ENCODE measurements at regions not wholly inside any gene's neighbourhood (a gene's known extent, or its start where the extent isn't known, plus 50 kb on each side); places are given as distances from the start of the nearest gene placed in this dataset.
A peak's percentile ranks its signal among the peaks of the same experiment; 100 is the strongest.

- Histone ChIP-seq H3K27ac (ENCODE audit: poor library complexity, severe bottlenecking) (no peak overlapping the region), H3K4me3 (ENCODE audit: severe bottlenecking) (no peak overlapping the region), H3K9me3 (ENCODE audit: severe bottlenecking) (no peaks in the 10 kb centered on the region), H3K27me3 (ENCODE audit: insufficient read depth, poor library complexity, severe bottlenecking) (no peaks in the 10 kb centered on the region), H3K4me1 (ENCODE audit: insufficient read depth, poor library complexity, severe bottlenecking) (no peaks in the 10 kb centered on the region), H3K36me3 (ENCODE audit: low read depth) (no peaks in the 10 kb centered on the region)
- ATAC-seq (ENCODE audit: low read depth) (no peak), DNase-seq (ENCODE audit: low spot score) (no peak)
- TF ChIP-seq, protein P1, sequence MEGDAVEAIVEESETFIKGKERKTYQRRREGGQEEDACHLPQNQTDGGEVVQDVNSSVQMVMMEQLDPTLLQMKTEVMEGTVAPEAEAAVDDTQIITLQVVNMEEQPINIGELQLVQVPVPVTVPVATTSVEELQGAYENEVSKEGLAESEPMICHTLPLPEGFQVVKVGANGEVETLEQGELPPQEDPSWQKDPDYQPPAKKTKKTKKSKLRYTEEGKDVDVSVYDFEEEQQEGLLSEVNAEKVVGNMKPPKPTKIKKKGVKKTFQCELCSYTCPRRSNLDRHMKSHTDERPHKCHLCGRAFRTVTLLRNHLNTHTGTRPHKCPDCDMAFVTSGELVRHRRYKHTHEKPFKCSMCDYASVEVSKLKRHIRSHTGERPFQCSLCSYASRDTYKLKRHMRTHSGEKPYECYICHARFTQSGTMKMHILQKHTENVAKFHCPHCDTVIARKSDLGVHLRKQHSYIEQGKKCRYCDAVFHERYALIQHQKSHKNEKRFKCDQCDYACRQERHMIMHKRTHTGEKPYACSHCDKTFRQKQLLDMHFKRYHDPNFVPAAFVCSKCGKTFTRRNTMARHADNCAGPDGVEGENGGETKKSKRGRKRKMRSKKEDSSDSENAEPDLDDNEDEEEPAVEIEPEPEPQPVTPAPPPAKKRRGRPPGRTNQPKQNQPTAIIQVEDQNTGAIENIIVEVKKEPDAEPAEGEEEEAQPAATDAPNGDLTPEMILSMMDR (IDR thresholded peaks at IDR 0.05; ENCODE audit: poor library complexity, severe bottlenecking), result no peak
Measured at GRCh38 chr2:84085562-84085961, 373.5 kb downstream of the SUCLG1 start.

GRCh38 chr2:84084856-84085255, 374.2 kb downstream of the SUCLG1 start:
- DNase-seq (ENCODE audit: low spot score) (no peak), ATAC-seq (ENCODE audit: low read depth) (no peak)
- TF ChIP-seq, protein P1 (IDR thresholded peaks at IDR 0.05; ENCODE audit: poor library complexity, severe bottlenecking), result no peak
- H3K4me1 ChIP-seq (ENCODE audit: insufficient read depth, poor library complexity, severe bottlenecking), result no peaks in the 10 kb centered on the region
- H3K36me3 ChIP-seq (ENCODE audit: low read depth), result no peaks in the 10 kb centered on the region
- H3K27ac ChIP-seq (ENCODE audit: poor library complexity, severe bottlenecking), result no peak overlapping the region
- no peak overlapping the region for H3K4me3 ChIP-seq (ENCODE audit: severe bottlenecking)
- no peaks in the 10 kb centered on the region for H3K9me3 ChIP-seq (ENCODE audit: severe bottlenecking)
- no peaks in the 10 kb centered on the region for H3K27me3 ChIP-seq (ENCODE audit: insufficient read depth, poor library complexity, severe bottlenecking)

GRCh38 chr2:84083984-84084383, 375.1 kb downstream of the SUCLG1 start:
- H3K27me3 ChIP-seq (ENCODE audit: insufficient read depth, poor library complexity, severe bottlenecking), result no peaks in the 10 kb centered on the region
- no peaks in the 10 kb centered on the region for H3K9me3 ChIP-seq (ENCODE audit: severe bottlenecking)
- DNase-seq (ENCODE audit: low spot score) (no peak), ATAC-seq (ENCODE audit: low read depth) (no peak)
- no peaks in the 10 kb centered on the region for H3K36me3 ChIP-seq (ENCODE audit: low read depth)
- no peaks in the 10 kb centered on the region for H3K4me1 ChIP-seq (ENCODE audit: insufficient read depth, poor library complexity, severe bottlenecking)
- H3K4me3 ChIP-seq (ENCODE audit: severe bottlenecking), result no peak overlapping the region
- no peak overlapping the region for H3K27ac ChIP-seq (ENCODE audit: poor library complexity, severe bottlenecking)
- TF ChIP-seq, protein P1 (IDR thresholded peaks at IDR 0.05; ENCODE audit: poor library complexity, severe bottlenecking), result no peak

- H3K4me1 ChIP-seq (ENCODE audit: insufficient read depth, poor library complexity, severe bottlenecking), result no peaks in the 10 kb centered on the region
Measured at GRCh38 chr2:84078471-84078870, 380.6 kb downstream of the SUCLG1 start.

DNA sequence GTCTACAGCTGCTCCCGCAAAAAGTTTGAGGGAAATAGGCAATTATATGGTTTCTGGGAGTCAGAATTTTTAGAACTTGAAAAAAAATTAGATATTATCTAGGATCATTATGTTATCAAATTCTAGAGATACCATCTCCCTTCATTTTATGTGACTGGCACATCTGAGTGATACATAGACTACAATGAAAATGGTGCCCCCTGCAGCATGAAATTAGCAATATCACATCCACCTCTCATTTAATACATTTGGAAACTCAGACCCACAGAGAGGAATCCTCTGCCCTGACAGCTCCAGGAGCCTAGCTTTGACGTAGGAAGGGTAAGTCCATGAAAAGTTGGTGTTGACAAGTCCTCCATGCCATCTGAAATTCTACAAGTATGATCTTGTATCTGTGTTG, 381.6 kb downstream of the SUCLG1 start:
- Histone ChIP-seq H3K4me3 (ENCODE audit: severe bottlenecking) (no peak overlapping the region), H3K27ac (ENCODE audit: poor library complexity, severe bottlenecking) (no peak overlapping the region), H3K27me3 (ENCODE audit: insufficient read depth, poor library complexity, severe bottlenecking) (no peaks in the 10 kb centered on the region), H3K36me3 (ENCODE audit: low read depth) (no peaks in the 10 kb centered on the region), H3K4me1 (ENCODE audit: insufficient read depth, poor library complexity, severe bottlenecking) (no peaks in the 10 kb centered on the region), H3K9me3 (ENCODE audit: severe bottlenecking) (no peaks in the 10 kb centered on the region)
- TF ChIP-seq, protein P1 (IDR thresholded peaks at IDR 0.05; ENCODE audit: poor library complexity, severe bottlenecking), result peak; percentile 51
- ATAC-seq (ENCODE audit: low read depth) (peak; percentile 55; the same call in 2 of the 3 replicates), DNase-seq (ENCODE audit: low spot score) (no peak)

More at GRCh38 chr2:84078471-84078870, 380.6 kb downstream of the SUCLG1 start:
- no peaks in the 10 kb centered on the region for H3K9me3 ChIP-seq (ENCODE audit: severe bottlenecking)
- H3K36me3 ChIP-seq (ENCODE audit: low read depth), result no peaks in the 10 kb centered on the region
- no peak for DNase-seq (ENCODE audit: low spot score)
- no peak for ATAC-seq (ENCODE audit: low read depth)
- TF ChIP-seq, protein P1 (IDR thresholded peaks at IDR 0.05; ENCODE audit: poor library complexity, severe bottlenecking), result no peak
- H3K27me3 ChIP-seq (ENCODE audit: insufficient read depth, poor library complexity, severe bottlenecking), result no peaks in the 10 kb centered on the region
- no peak overlapping the region for H3K27ac ChIP-seq (ENCODE audit: poor library complexity, severe bottlenecking)
- no peak overlapping the region for H3K4me3 ChIP-seq (ENCODE audit: severe bottlenecking)

Measured in RWPE2 (cell line).